Activated CD8-positive, alpha-beta memory T cell treated with anti-CD3 and anti-CD28 coated beads, Interleukin-2, amount 50 U/mL, for 24 hours (primary cell): ENCODE measurements at regions not wholly inside any gene's neighbourhood (a gene's known extent, or its start where the extent isn't known, plus 50 kb on each side); places are given as distances from the start of the nearest gene placed in this dataset.
"Not testable (repeated sequence)": the region's sequence is repeated elsewhere in the genome, so short reads cannot be mapped to it uniquely, and the experiment has no call there.

ENCODE experiments used
- DNase-seq: peaks from one replicate; pipeline ENCODE4 v3.0.0-alpha.2; 2020; ENCODE audit errors: extremely low read depth

- DNase-seq = no peak
Measured at GRCh38 chr10:64558094-64558835, 1037.1 kb downstream of the REEP3 start.

GRCh38 chr10:64571056-64571455 lies 1049.9 kb downstream of the REEP3 start:
- no peak for DNase-seq

- no peak for DNase-seq
Measured at GRCh38 chr10:64573623-64574325, 1052.6 kb downstream of the REEP3 start.

DNA sequence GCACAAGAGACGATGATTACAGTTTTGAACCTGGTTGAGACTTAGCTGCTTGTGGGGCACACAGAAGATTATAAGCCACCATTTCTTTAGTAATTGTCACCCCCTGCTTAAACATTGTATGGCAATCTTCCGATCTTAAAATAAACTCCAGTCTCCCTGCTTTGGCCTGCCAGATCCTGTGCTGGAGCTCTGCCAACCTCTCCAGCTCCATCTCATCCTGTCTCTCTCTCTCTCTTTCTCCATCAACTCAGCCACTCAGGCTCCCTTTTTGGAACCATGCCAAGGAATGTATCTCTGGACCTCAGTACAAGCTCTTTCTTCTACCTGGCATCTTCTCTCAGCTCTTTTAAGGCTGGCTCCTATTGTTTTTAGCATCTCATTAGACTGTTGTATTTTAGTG lies 1053.2 kb downstream of the REEP3 start:
- DNase-seq = no peak

- DNase-seq = no peak
Measured at GRCh38 chr10:64576497-64576896, 1055.3 kb downstream of the REEP3 start.

DNA sequence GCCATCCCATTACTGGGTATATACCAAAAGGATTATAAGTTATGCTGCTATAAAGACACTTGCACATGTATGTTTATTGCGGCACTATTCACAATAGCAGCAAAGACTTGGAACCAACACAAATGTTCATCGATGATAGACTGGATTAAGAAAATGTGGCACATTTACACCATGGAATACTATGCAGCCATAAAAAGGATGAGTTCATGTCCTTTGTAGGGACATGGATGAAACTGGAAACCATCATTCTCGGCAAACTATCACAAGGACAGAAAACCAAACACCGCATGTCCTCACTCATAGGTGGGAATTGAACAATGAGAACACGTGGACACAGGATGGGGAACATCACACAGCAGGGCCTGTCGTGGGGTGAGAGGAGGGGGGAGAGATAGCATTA lies 1057.6 kb downstream of the REEP3 start:
- DNase-seq = not testable (repeated sequence)

- no peak for DNase-seq
Measured at GRCh38 chr10:64586934-64587503, 1065.8 kb downstream of the REEP3 start.

DNA sequence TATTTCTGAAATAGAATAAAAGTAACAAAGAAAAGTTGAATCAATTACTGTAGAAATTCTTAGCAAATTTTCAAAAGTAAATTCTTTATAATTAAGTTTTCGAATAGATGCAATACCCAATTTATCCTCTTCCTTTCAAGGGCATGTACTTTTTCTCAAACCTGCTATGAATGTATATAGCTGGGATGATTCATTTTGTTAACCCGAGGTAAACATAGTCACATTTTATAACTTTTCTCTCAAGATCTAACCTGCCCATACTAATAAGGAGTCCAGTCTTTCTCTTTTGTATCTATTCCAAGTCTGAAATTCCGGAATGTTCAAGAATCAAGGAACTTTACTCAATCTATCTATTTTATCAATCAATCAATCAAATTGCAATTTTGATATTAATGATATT lies 1072.9 kb downstream of the REEP3 start:
- no peak for DNase-seq

- DNase-seq = no peak
Measured at GRCh38 chr10:64598600-64598999, 1077.4 kb downstream of the REEP3 start.

- no peak for DNase-seq
Measured at GRCh38 chr10:64601298-64601697, 1080.1 kb downstream of the REEP3 start.

DNA sequence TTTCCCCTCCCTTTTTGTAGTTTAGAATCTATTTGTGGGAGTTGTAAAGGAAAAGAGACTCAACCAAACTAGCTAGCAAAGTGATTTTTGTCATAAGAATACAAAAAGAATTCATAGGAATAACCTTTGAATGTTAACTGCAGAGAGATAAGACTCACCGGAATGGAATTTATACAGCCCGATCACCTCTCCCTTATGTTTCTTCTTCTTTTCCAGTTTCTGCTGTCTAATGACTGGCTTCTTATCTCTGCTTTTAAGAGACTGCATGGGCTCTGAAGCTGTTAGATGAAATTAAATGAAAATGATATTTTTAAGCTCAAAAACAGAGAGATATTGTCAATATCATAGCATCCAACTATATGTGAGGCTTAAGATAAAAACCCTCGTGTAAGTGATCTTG lies 1095.9 kb downstream of the REEP3 start:
- no peak for DNase-seq

- DNase-seq = no peak
Measured at GRCh38 chr10:64619102-64619501, 1097.9 kb downstream of the REEP3 start.

DNA sequence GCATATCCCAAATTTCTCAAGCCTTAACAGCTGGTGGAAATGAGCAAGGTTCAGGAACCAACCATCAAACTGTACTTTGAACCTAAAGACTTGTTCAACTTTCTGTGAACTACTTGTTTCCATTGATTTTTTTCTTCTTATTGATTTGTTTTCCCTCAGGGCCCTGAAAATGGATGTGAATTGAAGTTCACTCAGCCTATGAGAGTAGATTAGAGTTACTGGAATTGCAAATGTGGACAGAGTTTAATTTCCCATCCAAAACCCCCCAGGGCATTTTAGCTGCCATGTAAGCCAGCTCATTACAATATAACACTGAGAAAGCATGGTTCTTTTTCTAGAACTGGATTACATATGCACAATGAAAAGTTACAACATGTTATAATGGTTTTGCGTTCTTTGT lies 1105.7 kb downstream of the REEP3 start:
- DNase-seq = no peak

- DNase-seq = no peak
Measured at GRCh38 chr10:64630534-64630933, 1109.3 kb downstream of the REEP3 start.

GRCh38 chr10:64635906-64636305 lies 1114.7 kb downstream of the REEP3 start:
- DNase-seq = no peak

DNA sequence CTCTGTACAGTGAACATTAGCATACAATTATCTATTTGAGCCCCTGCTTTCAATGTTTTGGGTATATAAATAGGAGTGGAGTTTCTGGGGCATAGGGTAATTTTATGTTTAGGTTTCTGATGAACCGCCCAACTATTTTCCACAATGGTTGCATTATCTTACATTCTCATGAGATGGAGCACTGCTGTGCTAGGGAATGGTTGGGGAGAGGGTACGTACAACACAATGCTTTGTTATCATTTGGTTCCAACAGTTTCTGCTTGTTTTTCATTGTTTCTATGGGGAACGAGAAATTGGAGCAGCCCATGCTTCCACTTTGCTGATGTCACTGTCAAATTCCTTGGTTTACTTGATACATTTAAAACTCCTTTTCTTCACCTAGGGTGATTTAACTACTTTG lies 1115.3 kb downstream of the REEP3 start:
- DNase-seq = no peak

DNA sequence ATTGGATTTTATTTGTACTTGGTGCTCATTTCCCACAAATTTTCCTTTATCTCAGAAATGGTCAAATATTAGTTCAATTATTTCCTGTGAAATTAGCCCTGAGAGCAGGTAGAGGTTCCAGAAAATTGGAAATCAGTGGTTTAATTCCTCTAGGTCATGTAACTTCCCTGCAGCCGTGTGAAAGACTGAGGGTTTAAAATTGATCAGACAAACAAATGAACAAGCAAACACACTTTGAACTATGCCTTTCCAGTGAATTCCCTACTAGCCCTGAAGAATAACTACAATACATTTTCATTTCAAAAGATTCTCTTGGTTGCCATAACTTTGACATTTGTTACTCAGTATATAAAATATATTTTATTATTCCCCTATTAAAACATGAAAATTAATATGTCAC lies 1116.7 kb downstream of the REEP3 start:
- DNase-seq = no peak

DNA sequence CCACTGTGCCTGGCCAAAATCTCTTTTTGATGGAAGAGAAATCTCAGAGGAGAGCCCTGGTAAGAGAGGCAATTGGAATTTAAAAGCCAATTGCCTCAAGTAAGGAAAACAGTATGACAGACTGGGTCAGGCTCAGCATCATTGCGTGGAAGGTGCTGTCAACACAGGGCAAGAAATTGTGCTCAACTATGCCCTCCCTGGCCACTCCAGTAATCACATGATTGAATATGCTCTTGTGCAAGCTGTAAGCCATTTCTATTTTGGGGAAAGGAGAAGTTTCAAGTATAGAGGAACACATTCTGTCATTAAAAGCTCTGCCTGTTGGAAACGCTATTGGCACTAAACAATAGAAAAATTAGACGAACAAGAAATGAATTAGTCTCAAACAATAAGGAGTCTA lies 1127.7 kb downstream of the REEP3 start:
- no peak for DNase-seq

- DNase-seq = no peak
Measured at GRCh38 chr10:64658528-64658927, 1137.3 kb downstream of the REEP3 start.

- DNase-seq = no peak
Measured at GRCh38 chr10:64659311-64659710, 1138.1 kb downstream of the REEP3 start.

GRCh38 chr10:64682043-64682442 lies 1160.8 kb downstream of the REEP3 start:
- DNase-seq = no peak

DNA sequence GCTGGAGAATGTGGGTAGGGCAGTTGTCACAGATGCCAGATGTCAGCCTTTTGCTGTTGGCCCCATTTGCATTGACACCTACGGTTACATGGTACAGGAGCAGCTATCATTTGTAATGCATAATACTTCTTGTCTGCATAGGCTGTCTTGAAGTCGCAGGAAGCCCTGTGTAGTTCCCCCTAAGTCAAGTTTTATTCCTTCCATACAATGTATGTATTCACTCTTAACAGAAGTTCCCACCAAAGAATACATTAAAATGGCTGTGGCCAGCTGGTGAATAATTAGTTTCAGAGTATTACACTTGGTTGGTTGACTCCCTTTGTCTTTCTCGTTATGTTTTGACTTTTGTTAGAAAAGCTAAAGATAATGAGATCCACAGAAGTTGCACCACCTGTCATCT lies 1169.0 kb downstream of the REEP3 start:
- DNase-seq = no peak

GRCh38 chr10:64699244-64699643 lies 1178.0 kb downstream of the REEP3 start:
- no peak for DNase-seq
